ENCODE measurements at regions not wholly inside any gene's neighbourhood (a gene's known extent, or its start where the extent isn't known, plus 50 kb on each side); places are given as distances from the start of the nearest gene placed in this dataset.

GRCh38 chrX:131703646-131704045 is 159.8 kb downstream of the OR13H1 start:
- DNase-seq (ENCODE audit: low read depth) = no peak
- no peak for TF ChIP-seq CTCF (IDR thresholded peaks at IDR 0.05; ENCODE audit: insufficient read depth, low read depth, low read length, missing control alignments)
- H3K4me3 ChIP-seq (ENCODE audit: low read depth, low read length) = no peak overlapping the region

DNA sequence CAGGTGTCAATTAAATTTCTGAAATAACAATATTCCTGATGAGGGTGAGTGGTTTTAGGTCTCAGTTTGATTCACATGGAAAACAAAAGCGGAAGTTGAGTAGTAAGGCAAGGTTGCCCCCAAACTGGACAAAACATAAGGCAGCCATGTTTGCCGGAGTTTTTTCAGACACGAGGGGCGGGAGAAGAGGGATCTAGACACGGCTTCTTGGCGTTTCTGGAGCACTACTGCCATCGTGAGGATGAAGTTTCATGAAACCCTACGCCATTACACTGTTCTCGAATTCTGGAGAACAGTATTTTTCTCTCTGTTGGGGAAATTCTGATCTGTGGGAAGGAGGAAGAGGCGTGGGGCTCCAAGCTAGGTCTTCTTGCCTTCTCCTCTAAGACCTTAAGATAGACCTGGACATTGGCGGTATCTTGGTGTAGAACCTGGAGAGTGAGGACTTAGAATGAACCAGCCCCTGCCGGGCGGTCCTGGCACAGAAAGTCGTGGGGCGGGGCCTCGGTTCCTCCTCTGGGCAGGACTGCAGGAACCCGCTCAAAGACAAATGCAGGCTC is 160.3 kb downstream of the OR13H1 start:
- no peak overlapping the region for H3K4me3 ChIP-seq (ENCODE audit: low read depth, low read length)
- DNase-seq (ENCODE audit: low read depth) = peak; percentile 34
- TF ChIP-seq CTCF (IDR thresholded peaks at IDR 0.05; ENCODE audit: insufficient read depth, low read depth, low read length, missing control alignments) = no peak

DNA sequence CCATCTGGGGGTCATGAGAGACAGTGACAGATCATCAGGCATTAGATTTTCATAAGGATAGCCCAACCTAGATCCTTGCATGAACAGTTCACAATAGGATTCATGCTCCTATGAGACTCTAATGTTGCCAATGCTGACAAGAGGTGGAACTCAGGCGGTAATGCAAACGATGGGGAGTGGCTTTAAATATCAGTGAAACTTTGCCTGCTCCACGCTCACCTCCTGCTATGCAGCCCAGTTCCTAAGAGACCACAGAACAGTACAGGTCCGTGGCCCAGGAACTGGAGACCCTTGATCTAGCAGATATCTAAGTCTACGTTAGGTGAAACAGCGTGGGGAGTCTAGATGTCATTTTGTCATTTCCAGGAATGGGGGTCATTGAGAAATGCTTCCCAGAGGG is 165.7 kb downstream of the OR13H1 start:
- DNase-seq (ENCODE audit: low read depth) = no peak
- TF ChIP-seq CTCF (IDR thresholded peaks at IDR 0.05; ENCODE audit: insufficient read depth, low read depth, low read length, missing control alignments) = no peak
- H3K4me3 ChIP-seq (ENCODE audit: low read depth, low read length) = no peak overlapping the region

GRCh38 chrX:131711478-131711867 is 167.6 kb downstream of the OR13H1 start:
- no peak overlapping the region for H3K4me3 ChIP-seq (ENCODE audit: low read depth, low read length)
- DNase-seq (ENCODE audit: low read depth) = no peak
- no peak for TF ChIP-seq CTCF (IDR thresholded peaks at IDR 0.05; ENCODE audit: insufficient read depth, low read depth, low read length, missing control alignments)

- no peak for TF ChIP-seq CTCF (IDR thresholded peaks at IDR 0.05; ENCODE audit: insufficient read depth, low read depth, low read length, missing control alignments)
- H3K4me3 ChIP-seq (ENCODE audit: low read depth, low read length) = no peak overlapping the region
- DNase-seq (ENCODE audit: low read depth) = no peak
Observed at GRCh38 chrX:131723646-131724045, 179.8 kb downstream of the OR13H1 start.

DNA sequence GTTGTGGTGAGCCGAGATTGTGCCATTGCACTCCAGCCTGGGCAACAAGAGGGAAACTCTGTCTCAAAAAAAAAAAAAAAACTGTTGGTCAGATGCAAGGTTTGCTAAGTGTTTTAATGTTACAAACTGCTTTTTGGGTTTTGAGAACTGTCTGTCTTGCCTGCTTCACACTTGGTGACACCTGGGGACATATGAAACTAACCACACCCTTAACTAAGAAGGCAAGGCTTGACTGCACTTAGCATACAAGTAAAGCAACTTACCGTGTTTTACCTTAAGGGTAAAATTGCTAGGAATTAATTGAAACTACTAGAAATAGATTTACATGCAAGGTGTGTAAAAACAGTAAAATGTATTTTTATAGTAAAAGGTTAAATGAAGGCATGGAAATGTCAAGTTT is 180.4 kb downstream of the OR13H1 start:
- no peak overlapping the region for H3K4me3 ChIP-seq (ENCODE audit: low read depth, low read length)
- DNase-seq (ENCODE audit: low read depth) = no peak
- no peak for TF ChIP-seq CTCF (IDR thresholded peaks at IDR 0.05; ENCODE audit: insufficient read depth, low read depth, low read length, missing control alignments)

- DNase-seq (ENCODE audit: low read depth) = no peak
- H3K4me3 ChIP-seq (ENCODE audit: low read depth, low read length) = no peak overlapping the region
- no peak for TF ChIP-seq CTCF (IDR thresholded peaks at IDR 0.05; ENCODE audit: insufficient read depth, low read depth, low read length, missing control alignments)
Observed at GRCh38 chrX:131725001-131725654, 181.3 kb downstream of the OR13H1 start.

Measured in GM12865 (cell line).